Gastroesophageal sphincter (tissue), 3 donors: ENCODE measurements at regions not wholly inside any gene's neighbourhood (a gene's known extent, or its start where the extent isn't known, plus 50 kb on each side); places are given as distances from the start of the nearest gene placed in this dataset.
"Not testable (repeated sequence)": the region's sequence is repeated elsewhere in the genome, so short reads cannot be mapped to it uniquely, and the experiment has no call there.

Source experiments
- CTCF ChIP-seq, 4 experiments: fragments of 200-600 bp in 2 of 4; fragments of 450-650 bp in 2 of 4; sonication (generic) in 1 of 4; IDR thresholded peaks; one replicate each; pipeline ENCODE4 v1.5.1; 2017 to 2019; ENCODE audit warnings: antibody characterized with exemption in 4 of 4, mild to moderate bottlenecking in 2 of 4, moderate library complexity in 2 of 4
- POLR2A ChIP-seq, 2 donors: fragments of 450-650 bp; IDR thresholded peaks; one replicate each; pipeline ENCODE4 v1.6.1; 2017; ENCODE audit warnings: antibody characterized with exemption in 2 of 2, mild to moderate bottlenecking in 2 of 2, moderate library complexity in 1 of 2

GRCh38 chr1:143884532-143884931 lies 87.3 kb downstream of the FAM72C start:
- TF ChIP-seq CTCF (IDR thresholded peaks at IDR 0.05): peak in 1 of 4 experiments; percentile 32
- TF ChIP-seq POLR2A (IDR thresholded peaks at IDR 0.05): not testable (repeated sequence)
